ENCODE measurements at regions not wholly inside any gene's neighbourhood (a gene's known extent, or its start where the extent isn't known, plus 50 kb on each side); places are given as distances from the start of the nearest gene placed in this dataset.
"Not testable (repeated sequence)": the region's sequence is repeated elsewhere in the genome, so short reads cannot be mapped to it uniquely, and the experiment has no call there.

- peak; percentile 90 for DNase-seq (ENCODE audit: low spot score)
Observed at GRCh38 chr21:17679002-17679600, 66.4 kb upstream of the BTG3 start.

- DNase-seq (ENCODE audit: low spot score): not testable (repeated sequence)
Observed at GRCh38 chr21:17676930-17677329, 64.2 kb upstream of the BTG3 start.

DNA sequence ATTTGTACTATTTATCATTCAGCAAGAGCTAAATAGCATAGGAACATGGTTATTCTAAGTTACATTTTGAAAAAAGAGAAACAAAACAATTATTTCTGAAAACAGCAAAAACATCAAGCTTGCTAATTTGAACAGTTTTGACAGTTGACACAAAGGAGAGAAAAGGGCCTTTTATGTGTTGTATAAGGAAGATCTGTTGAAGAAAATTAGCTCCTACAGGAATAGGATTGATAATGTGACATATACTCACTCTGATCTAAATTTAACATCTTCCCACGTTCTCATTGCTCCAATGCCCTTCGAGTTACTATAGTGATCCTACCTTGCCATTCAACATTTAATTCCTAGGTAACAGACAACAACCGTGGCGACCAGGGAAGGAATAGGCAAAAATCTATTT, 61.4 kb upstream of the BTG3 start:
- DNase-seq (ENCODE audit: low spot score): no peak

DNA sequence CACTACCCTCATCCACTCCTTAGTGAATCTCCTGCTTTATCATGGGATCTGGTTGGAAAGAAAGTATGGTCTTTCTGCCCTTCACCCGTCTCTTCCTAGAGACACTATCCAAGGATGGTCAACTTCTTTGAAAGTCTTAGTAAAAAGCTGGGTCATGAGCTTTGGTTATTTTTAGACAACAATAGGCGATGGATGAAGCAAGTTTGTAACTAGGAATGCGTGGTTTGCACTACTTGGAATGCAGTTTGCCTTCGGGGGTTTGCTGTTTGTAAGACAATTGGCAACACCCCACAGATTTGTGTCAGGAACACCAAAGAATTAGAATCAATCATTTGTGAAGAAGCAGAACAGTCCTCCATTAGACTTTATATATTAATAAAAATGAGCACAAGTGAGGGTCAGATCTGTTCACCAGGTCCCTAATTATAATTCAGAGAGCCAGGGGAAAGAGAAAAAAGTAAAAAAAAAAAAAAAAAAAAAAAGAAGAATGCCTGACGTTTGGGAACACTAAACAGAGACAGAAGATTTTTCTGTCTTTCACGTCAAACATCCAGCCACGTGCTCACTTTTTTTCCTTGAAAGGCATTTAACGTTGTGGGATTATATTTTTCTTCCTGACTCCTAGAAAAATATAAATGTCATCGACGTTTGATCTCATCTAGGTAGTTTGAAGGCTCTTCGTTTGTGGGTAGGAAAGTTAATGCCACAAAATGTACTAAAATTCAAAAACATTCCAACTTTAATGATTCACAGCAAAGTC, 60.7 kb upstream of the BTG3 start:
- no peak for DNase-seq (ENCODE audit: low spot score)

DNA sequence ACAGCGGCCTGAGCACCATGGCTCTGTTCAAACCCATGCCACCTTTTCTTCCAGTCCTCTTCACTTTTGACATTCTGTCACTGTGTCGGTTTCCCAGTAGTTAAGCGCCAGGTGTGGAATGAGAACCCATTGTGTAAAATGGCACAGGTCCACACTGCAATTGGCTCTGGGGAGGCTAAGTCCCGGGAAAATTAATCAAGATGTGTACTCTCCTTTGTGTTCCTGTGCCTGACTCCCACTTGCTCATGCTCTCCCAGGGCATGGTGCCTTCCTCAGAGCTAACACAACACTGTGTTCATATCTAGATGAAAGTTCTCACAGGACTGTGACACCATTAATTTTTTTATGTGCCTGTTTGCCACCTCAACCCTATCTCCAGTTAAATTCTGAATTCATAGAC, 59.0 kb upstream of the BTG3 start:
- no peak for DNase-seq (ENCODE audit: low spot score)

DNA sequence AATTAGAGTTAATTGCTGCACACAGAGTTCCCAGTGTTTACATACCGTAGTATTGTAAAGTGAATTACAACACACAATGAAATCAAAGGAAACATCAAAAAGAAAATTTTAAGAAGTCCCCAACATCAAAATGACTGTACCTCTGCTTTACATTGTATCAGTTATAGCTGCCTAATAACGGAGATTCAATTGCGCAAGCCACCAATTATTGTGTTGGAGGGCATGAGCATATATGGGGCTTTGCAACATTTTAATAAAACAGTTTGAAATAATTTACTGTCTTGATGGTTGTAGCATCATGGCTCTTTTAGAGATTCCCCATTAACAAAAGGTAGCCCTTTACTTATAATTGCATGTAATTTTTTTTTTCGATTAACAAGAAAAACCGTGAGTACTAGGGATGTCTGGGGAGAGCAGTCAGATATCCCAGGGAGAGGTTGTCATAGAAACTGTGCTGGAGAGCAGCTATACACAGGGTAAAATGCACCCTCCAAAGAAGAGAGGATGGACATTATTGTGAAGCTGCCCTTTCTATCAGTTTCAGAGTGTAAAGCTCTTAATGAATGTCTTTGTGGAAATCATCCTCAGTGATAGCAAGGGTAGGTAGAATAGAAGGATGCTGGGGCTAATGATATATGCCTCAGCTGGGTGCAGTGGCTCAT, 55.9 kb upstream of the BTG3 start:
- DNase-seq (ENCODE audit: low spot score): no peak

- DNase-seq (ENCODE audit: low spot score): no peak
Observed at GRCh38 chr21:17667256-17667655, 54.6 kb upstream of the BTG3 start.

All from Ammon's horn (tissue), 1 donor.